ENCODE measurements at regions not wholly inside any gene's neighbourhood (a gene's known extent, or its start where the extent isn't known, plus 50 kb on each side); places are given as distances from the start of the nearest gene placed in this dataset.

- DNase-seq, result peak; percentile 50
Observed at GRCh38 chr11:45037434-45038005, 86.8 kb upstream of the TP53I11 start.

DNA sequence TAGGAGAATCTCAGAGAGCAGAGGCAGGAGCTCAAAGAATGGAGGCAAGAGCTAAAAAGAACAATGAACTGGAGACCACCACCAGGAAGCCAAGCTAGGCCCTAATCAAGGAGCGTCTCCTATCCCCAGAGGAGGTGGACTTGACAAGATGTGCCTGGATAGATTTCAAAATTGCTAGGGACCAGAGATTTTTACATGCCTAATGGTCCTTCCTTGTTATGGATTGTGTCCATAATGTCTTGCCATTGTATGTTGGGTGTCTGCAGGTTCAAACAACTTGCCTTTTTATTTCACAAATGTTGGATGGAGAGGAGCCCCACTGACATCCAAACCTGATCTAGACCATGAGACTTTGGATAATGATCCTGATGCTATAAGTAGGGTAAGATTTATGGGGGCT is 88.2 kb upstream of the TP53I11 start:
- DNase-seq, result no peak

DNA sequence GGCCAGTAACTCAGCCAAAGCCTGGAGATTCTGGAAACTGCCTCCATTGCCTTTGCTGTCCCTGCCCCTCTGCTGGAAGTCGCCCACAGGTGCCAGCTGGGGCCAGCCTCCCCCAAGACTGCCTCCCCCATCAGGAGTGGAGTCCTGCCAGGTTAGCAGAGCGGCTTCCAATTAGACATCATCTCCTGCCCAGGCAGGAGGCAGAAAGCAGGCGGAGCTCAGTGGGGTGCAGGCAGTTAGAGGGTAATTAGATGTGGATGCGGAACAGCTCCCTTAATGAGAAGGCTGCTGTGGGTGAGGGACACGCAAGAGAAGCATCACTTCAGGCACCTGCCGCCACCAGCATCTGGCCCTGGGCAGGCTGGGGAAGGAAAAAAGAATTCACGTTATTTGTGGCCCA is 90.9 kb upstream of the TP53I11 start:
- no peak for DNase-seq

- no peak for DNase-seq
Observed at GRCh38 chr11:45042560-45042959, 91.9 kb upstream of the TP53I11 start.

GRCh38 chr11:45043755-45044475 is 93.2 kb upstream of the TP53I11 start:
- no peak for DNase-seq

DNA sequence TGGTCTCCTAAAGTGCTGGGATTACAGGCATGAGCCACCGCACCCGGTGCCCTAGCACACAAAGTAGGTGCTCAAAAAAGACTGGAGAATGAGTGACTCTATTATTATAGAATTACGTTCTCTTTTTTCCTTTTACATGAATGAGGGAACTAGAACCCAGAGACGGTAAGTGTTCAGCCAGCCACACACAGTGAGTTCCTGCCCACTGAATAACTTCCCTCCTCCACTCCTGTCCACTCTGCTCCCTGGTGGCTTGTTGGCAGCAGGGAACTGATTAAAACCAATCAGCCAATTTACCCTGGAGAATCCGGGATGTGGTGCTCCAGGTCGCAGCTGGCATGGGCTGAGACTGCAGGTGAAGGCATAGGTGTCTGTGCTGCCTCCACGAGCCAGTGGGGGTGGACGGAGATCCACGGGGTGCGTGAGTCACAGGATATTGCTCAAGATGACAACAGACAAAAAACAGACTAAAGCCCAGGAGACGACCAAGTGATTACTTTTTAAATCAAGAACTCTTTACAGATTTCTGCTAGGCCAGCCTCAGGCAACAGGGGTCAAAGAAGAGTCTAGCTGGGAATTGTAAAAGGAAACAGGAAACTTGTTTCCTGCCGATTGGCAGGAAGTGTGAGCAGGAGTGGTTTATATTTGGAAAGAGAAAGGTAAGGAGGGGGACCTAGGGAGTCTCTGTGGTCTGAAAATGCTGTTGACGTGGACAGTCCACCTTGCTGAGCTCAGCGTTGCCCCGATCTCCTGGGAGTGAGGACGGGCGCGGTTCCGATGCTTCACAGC is 95.2 kb upstream of the TP53I11 start:
- DNase-seq, result no peak

DNA sequence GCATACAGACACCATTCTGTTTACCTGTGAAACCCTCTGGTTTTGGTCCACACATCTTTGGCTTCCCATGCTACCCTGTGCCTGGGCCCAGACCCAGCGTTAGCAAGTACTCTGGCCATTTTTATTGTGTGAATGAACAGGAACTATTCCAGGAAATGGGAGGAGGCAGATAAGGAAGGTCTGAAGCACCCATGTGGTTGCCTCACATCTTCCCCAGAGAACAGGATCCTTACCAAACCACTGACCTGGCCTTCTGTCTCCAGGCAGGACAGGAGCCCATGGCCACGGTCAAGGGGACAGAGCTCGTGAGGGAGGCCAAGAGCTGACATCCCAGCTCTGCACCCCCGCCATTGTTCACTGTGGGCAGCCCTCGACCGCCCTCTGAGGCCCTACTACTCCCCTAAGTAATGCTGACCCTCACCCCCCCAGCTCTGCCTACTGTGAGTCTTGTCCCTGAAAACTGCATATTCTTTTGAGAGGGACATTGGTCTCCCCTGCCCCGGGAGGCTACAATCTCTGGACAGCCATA is 97.7 kb upstream of the TP53I11 start:
- no peak for DNase-seq

- no peak for DNase-seq
Observed at GRCh38 chr11:45048870-45049691, 97.4 kb upstream of the PRDM11 start.

DNA sequence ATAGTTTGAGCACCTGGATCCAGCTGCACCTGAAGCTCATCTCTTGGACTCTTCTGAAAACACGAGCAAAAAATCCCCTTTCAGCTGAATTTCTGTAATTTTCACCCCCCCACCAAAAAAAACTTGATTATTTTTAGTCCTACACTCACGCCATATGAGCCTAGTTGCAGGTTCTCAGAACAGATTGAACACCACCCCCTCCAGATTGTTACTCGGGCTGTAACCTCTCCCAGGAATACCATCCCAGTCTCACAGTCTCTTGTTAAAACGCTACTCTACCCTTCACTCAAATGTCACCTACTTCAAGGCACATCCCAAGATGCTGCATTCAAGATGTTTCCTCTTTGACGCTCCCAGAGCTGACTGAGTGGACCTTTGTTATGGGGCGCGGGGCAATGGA is 96.3 kb upstream of the PRDM11 start:
- no peak for DNase-seq

GRCh38 chr11:45051621-45052020 is 94.8 kb upstream of the PRDM11 start:
- DNase-seq, result no peak

GRCh38 chr11:45052361-45052760 is 94.1 kb upstream of the PRDM11 start:
- no peak for DNase-seq

GRCh38 chr11:45053736-45054446 is 92.5 kb upstream of the PRDM11 start:
- peak; percentile 36 to 71 for DNase-seq

DNA sequence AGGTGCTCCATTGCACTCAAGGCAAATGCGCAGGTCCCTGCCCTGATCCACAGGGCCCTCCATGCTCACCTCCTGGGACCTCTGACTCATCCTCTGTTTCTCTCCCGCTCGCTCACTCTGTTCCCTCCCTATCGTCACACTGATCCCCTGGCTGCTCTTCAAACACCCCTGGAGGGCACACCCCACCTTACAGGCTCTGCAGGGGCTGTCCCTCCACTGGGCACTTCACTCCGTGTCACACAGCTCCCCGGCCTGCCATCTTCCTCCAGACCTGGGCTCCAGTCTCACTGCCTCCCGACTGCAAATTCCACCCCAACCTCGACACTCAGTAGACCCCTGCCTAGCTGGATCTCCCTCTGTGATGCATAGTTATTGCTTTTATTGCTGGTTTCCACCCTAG is 91.5 kb upstream of the PRDM11 start:
- no peak for DNase-seq

DNA sequence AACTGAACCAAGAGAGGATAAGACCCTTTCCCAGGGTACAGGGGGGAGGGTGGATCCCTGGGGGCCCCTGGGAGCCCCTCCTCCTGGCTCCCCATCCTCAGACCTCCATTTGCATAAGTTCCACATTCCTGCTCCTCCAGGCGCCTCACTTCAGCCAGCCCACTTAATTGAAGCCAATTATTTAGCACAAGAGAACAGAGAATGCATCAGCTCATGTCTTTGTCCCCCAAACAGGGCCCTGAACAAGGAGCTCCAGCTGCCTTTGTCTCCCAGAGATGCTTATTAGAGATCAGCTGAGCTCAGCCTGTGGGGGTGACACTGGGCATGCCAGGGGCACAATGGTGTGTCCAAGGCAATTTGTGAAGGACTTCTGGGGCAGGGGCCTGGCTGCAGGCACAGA is 89.9 kb upstream of the PRDM11 start:
- DNase-seq, result no peak

- no peak for DNase-seq
Observed at GRCh38 chr11:45057938-45058646, 88.3 kb upstream of the PRDM11 start.

DNA sequence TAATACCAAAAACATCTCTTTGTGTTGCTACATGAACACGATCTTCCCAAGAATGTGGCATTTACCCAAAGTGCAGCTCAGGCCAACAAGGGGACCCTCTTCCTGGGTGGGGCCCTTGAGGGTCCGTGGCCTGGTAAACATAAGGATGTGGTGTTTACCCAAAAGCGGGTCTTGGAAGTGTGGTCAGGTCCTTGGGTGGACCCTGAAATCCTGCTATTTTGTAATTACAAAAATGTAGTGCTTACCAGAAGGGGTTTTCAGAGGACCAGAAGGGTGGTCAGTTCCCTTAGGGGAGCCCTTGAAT is 87.8 kb upstream of the PRDM11 start:
- DNase-seq, result no peak

GRCh38 chr11:45060707-45061106 is 85.7 kb upstream of the PRDM11 start:
- DNase-seq, result no peak

- no peak for DNase-seq
Observed at GRCh38 chr11:45061641-45062040, 84.8 kb upstream of the PRDM11 start.

GRCh38 chr11:45062115-45062514 is 84.3 kb upstream of the PRDM11 start:
- DNase-seq, result no peak

GRCh38 chr11:45062974-45063635 is 83.3 kb upstream of the PRDM11 start:
- DNase-seq, result no peak

GRCh38 chr11:45063669-45064068 is 82.8 kb upstream of the PRDM11 start:
- no peak for DNase-seq

Measured in NCI-H526 (cell line).